IPS DF 4.7 (cell line): ENCODE measurements at regions not wholly inside any gene's neighbourhood (a gene's known extent, or its start where the extent isn't known, plus 50 kb on each side); places are given as distances from the start of the nearest gene placed in this dataset.

Experiments used
- DNase-seq: peaks from one replicate; pipeline ENCODE4 v3.0.0-alpha.2; 2013; ENCODE audit warnings: low spot score; ENCODE audit errors: extremely low read depth

DNA sequence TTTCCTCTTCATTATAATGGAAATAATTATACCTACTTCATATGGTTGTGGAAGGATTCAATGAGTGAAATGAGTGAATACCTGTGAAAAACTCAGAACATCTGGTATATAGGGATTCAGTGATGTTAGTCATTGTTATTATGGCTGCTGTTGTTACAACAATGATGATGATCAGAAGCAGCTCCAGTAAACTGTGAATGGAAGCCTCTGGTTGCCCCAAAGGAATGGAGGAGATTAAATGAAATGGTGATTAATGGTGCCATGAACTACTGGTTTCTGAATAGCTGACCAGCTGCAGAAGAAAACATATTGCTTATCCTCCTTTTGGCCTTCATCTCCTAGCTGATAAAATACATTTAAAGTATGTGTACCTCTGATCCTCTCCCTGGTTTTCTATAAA is 372.0 kb downstream of the ARHGEF28 start:
- no peak for DNase-seq

DNA sequence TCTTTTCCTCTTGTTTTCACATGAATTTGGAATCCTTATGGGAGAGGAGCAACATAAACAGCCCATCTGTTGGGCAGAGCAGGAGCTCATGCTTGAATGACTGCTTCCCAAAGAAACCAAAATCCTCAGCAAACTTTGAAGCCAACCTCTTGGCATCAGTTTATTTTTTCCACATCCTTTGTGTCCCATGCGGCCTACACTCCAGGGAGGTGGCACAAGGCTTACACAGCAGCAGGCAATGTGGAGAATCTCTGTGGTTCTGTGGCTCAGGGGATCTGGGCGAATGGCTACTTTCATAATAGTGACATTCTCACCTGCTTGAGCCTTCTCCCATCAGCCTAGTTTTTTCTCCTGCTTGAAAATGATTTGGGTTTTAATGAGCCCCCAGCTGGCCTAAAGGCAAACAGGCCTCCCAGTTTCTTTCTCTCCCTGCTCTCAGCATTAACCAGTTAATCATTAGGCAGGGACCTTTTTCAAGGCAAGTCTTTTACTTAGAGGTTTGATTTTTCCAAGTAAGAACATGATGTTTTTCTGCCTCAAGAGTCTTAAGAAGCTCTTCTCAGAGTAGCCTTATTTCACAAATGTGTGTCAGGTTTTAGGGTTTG is 370.3 kb downstream of the ARHGEF28 start:
- no peak for DNase-seq

DNA sequence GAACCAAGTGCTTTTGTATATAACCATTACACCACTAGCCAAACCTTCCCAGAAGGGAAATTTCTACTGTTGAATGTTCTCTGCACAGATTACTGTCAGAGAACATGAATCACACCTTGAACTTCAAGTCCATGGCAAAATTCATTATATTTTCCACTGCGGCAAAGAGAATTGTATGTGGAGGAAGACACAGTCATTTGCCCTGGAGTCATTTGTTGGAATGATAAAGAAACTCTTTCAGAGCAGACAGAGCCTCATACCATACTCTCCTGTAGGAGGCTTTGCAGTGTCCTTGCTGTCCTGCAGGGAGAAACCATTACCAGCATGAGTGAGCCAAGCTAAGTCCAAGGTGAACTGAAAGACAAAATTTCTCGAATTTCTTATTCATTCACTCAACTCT is 369.0 kb downstream of the ARHGEF28 start:
- DNase-seq, result no peak
